Uterus (tissue), 2 donors: ENCODE measurements at regions not wholly inside any gene's neighbourhood (a gene's known extent, or its start where the extent isn't known, plus 50 kb on each side); places are given as distances from the start of the nearest gene placed in this dataset.

Experiments
- POLR2A ChIP-seq, 2 donors: fragments of 450-650 bp; IDR thresholded peaks; one replicate each; pipeline ENCODE4 v1.6.1; 2016; ENCODE audit warnings: antibody characterized with exemption in 2 of 2, mild to moderate bottlenecking in 1 of 2, moderate library complexity in 1 of 2
- TF ChIP-seq, protein P1 (sequence below), 4 experiments: fragments of 200-600 bp in 2 of 4; fragments of 450-650 bp in 2 of 4; sonication (generic) in 2 of 4; IDR thresholded peaks; one replicate each; pipeline ENCODE4 v1.5.1; 2016 to 2019; ENCODE audit warnings: antibody characterized with exemption in 4 of 4, mild to moderate bottlenecking in 2 of 4, moderate library complexity in 1 of 4

DNA sequence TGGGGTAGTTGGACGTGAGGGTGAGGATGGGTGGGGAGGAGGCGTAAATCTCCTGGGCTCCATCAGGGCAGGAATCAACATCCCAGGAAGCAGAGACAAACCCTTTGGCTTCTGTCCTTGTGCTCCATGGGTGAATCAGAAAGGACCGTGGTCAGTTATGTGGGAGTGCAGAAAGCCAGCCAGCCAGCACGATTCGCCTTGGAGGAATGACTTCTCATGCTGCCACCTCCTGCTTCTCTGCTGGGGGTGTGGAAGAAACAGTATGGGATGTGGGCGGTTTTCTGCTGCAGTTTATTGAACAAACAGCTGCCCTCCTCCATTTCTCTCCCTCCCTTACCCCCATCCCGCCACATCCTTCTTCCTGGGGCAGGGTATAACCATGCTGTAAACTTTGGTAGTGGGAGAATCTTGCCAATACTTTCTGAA is 214.5 kb downstream of the SOX4 start:
- TF ChIP-seq, protein P1, sequence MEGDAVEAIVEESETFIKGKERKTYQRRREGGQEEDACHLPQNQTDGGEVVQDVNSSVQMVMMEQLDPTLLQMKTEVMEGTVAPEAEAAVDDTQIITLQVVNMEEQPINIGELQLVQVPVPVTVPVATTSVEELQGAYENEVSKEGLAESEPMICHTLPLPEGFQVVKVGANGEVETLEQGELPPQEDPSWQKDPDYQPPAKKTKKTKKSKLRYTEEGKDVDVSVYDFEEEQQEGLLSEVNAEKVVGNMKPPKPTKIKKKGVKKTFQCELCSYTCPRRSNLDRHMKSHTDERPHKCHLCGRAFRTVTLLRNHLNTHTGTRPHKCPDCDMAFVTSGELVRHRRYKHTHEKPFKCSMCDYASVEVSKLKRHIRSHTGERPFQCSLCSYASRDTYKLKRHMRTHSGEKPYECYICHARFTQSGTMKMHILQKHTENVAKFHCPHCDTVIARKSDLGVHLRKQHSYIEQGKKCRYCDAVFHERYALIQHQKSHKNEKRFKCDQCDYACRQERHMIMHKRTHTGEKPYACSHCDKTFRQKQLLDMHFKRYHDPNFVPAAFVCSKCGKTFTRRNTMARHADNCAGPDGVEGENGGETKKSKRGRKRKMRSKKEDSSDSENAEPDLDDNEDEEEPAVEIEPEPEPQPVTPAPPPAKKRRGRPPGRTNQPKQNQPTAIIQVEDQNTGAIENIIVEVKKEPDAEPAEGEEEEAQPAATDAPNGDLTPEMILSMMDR (IDR thresholded peaks at IDR 0.05), result no peak
- TF ChIP-seq POLR2A (IDR thresholded peaks at IDR 0.05), result no peak
